BE2C (cell line): ENCODE measurements at regions not wholly inside any gene's neighbourhood (a gene's known extent, or its start where the extent isn't known, plus 50 kb on each side); places are given as distances from the start of the nearest gene placed in this dataset.

Source experiments
- DNase-seq: peaks from one replicate; pipeline ENCODE4 v3.0.0-alpha.2; 2020
- H3K27me3 ChIP-seq: fragments of 250-450 bp; sonication (Bioruptor Pico); 2 replicates; pipeline ENCODE4 v1.5.1; 2020; ENCODE audit warnings: mild to moderate bottlenecking
- H3K36me3 ChIP-seq: fragments of 250-450 bp; sonication (Bioruptor Pico); 2 replicates; pipeline ENCODE4 v1.5.1; 2020; ENCODE audit warnings: mild to moderate bottlenecking
- H3K4me1 ChIP-seq: fragments of 250-450 bp; sonication (Bioruptor Pico); 2 replicates; pipeline ENCODE4 v1.5.1; 2020
- H3K4me3 ChIP-seq: 2 replicates; pipeline ENCODE4 v1.5.1; 2011; ENCODE audit warnings: low read depth, low read length
- H3K9me3 ChIP-seq: fragments of 250-450 bp; sonication (Bioruptor Pico); 2 replicates; pipeline ENCODE4 v1.5.1; 2020
- TF ChIP-seq, protein P1 (sequence below): IDR thresholded peaks from 2 replicates; pipeline ENCODE4 v1.5.1; 2012; ENCODE audit warnings: mild to moderate bottlenecking, low read depth, low read length

DNA sequence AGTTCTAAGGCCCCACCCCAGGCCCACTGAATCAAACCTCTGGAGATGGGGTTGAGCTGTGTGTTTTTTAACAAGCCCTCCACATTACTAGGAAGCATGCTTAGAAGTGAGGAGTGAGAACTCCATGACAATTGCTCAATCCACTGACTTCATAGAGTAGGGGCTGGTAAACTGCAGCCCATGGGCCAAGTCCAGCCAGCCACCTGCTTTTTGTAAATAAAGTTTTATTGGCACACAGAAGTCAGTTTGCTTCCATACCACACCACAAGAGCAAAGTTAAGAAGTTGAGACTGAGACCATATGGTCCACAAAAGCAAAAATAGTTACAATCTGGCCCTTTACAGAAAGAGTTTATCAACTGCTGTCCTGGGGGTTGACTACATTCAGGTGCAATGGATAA is 309.2 kb downstream of the SETD4 start:
- H3K27me3 ChIP-seq, result no peaks in the 10 kb centered on the region
- no peaks in the 10 kb centered on the region for H3K36me3 ChIP-seq
- no peaks in the 10 kb centered on the region for H3K4me1 ChIP-seq
- DNase-seq, result no peak
- TF ChIP-seq, protein P1, sequence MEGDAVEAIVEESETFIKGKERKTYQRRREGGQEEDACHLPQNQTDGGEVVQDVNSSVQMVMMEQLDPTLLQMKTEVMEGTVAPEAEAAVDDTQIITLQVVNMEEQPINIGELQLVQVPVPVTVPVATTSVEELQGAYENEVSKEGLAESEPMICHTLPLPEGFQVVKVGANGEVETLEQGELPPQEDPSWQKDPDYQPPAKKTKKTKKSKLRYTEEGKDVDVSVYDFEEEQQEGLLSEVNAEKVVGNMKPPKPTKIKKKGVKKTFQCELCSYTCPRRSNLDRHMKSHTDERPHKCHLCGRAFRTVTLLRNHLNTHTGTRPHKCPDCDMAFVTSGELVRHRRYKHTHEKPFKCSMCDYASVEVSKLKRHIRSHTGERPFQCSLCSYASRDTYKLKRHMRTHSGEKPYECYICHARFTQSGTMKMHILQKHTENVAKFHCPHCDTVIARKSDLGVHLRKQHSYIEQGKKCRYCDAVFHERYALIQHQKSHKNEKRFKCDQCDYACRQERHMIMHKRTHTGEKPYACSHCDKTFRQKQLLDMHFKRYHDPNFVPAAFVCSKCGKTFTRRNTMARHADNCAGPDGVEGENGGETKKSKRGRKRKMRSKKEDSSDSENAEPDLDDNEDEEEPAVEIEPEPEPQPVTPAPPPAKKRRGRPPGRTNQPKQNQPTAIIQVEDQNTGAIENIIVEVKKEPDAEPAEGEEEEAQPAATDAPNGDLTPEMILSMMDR, result no peak
- H3K4me3 ChIP-seq, result no peak overlapping the region
- H3K9me3 ChIP-seq, result no peaks in the 10 kb centered on the region

DNA sequence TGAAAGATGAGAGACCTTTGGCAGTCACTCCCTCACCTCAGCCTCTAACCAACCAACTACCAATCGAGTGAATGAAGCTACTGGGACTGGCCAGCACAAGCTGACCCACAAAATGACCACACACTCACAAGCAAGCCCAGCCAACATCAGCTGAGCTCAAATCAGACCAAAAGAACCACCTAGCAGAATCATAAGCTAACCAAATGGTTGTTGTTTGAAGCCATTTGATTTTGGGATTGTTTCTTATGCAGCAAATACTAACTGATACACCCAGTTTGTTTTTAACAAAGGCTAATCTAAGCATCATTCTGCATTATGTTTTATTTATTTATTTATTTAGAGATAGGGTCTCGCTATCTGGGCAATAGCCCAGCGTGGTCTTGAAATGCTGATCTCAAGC is 310.4 kb downstream of the SETD4 start:
- no peak for DNase-seq
- TF ChIP-seq, protein P1, result no peak
- no peaks in the 10 kb centered on the region for H3K9me3 ChIP-seq
- no peak overlapping the region for H3K4me3 ChIP-seq
- no peaks in the 10 kb centered on the region for H3K4me1 ChIP-seq
- no peaks in the 10 kb centered on the region for H3K27me3 ChIP-seq
- no peaks in the 10 kb centered on the region for H3K36me3 ChIP-seq

DNA sequence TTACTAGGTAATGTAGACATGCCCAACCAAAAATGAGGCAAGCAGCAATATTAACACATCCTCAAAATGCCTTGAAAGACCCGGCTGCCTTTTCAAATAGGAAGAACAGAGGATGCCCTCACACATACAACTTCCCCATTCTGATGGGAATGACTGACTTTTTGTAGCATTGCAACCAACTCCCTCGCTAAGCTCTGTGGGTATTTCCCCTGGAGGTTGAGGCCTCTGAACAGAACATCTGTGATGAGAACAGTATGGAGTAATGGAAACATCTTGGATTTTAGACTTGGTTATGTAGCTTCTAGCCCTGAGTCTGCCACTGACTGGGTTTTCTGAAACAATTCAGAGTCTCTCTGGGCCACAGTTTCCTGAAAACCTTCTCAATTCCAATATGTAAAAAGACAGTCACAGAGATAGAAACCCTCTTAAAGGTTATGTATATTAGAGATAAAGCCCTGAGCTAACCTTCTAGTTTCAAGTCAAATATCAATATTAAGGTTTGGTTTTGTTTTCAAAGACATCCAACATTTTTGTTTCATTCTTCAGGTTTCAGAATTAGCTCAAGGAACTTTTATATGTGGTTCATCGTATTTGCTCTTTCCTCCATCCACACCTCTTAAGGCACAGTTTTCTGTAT is 311.5 kb downstream of the SETD4 start:
- TF ChIP-seq, protein P1, result no peak
- H3K9me3 ChIP-seq, result no peaks in the 10 kb centered on the region
- no peak for DNase-seq
- no peaks in the 10 kb centered on the region for H3K36me3 ChIP-seq
- no peak overlapping the region for H3K4me3 ChIP-seq
- H3K27me3 ChIP-seq, result no peaks in the 10 kb centered on the region
- no peaks in the 10 kb centered on the region for H3K4me1 ChIP-seq

DNA sequence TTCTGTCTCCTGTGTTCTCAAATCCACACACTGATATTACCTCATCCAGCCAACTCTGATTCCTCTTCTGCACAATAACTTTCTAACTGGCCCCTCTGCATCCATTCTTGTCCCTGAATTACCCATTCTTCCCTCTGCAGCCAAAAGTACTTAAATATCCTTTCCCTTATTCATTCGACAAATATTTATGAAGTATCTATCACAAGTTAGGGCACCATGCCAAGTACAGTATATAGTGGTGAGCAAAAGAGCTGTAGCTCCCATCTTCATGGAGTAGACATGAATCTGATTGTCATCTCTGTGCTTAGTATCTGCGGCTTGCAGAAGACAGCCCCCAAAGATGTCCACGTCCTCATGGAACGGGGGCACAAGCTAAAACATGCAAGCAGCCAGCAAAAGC is 316.8 kb downstream of the SETD4 start:
- Histone ChIP-seq H3K4me1 (no peaks in the 10 kb centered on the region), H3K27me3 (no peaks in the 10 kb centered on the region), H3K36me3 (no peaks in the 10 kb centered on the region), H3K9me3 (no peaks in the 10 kb centered on the region), H3K4me3 (no peak overlapping the region)
- TF ChIP-seq, protein P1, result no peak
- DNase-seq, result no peak

DNA sequence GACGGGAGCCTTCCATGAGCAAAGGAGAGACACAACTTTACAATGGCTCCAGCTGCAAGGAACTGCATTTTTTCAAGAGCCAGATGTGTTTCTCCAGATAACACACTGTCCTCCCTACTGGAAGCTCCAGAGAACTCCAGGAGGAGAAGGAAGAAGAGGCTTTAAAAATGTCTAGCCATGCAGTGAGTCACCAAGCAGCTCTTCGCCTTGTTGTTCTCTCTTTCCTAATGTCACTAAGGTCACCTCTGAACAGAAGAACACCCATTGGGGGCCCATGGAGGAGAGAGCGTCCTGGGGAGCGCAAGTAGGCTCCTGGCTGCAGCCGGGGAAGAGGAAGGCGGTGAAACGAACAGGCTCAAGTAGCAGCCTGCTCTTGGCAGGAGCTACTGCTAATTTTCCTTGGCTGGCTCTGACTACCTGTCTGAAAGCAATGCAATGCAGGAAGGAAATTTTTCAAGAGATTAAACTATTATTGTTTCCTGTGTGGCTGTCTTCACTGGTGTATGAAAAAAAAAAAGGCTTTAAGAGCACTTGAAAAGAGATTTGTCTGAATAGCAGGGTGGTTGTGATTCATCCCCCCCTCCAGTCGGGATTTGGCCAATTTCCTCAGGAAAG is 321.9 kb downstream of the SETD4 start:
- TF ChIP-seq, protein P1, result no peak
- no peaks in the 10 kb centered on the region for H3K4me1 ChIP-seq
- DNase-seq, result no peak

DNA sequence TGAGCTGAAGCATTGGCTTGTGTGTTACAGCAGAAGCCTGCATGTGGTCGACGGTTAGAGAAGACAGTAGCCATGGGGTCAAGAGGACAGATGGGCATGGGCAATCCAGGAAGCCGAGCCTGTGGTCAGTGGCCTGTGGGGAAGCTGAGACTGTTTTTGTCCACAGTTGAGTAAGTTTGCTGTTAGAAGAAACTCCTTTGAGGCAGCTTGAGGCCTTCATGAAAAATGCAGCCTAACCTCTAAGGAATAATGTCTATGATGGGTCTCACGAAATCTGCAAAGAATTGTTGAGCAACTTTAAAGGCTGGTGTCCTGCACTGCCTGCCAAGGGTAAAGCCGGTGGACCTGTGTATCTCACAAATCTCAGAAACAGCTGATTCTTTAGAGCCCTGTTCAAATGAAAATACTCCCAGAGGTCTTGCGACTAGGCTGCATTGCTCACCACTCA is 322.4 kb downstream of the SETD4 start:
- Histone ChIP-seq H3K4me3 (no peak overlapping the region), H3K36me3 (no peaks in the 10 kb centered on the region), H3K27me3 (no peaks in the 10 kb centered on the region), H3K9me3 (peaks cover 2% of the 10 kb centered on the region; the same call in 1 of the 2 replicates), H3K4me1 (no peaks in the 10 kb centered on the region)
- no peak for DNase-seq
- TF ChIP-seq, protein P1, result no peak

More for the DNA sequence above, 321.9 kb downstream of the SETD4 start:
- Histone ChIP-seq H3K27me3 (no peaks in the 10 kb centered on the region), H3K36me3 (no peaks in the 10 kb centered on the region), H3K4me3 (no peak overlapping the region), H3K9me3 (peaks cover 2% of the 10 kb centered on the region; the same call in 1 of the 2 replicates)
